H54 (cell line): ENCODE measurements at regions not wholly inside any gene's neighbourhood (a gene's known extent, or its start where the extent isn't known, plus 50 kb on each side); places are given as distances from the start of the nearest gene placed in this dataset.

ENCODE experiments used
- DNase-seq: peaks from one replicate; pipeline ENCODE4 v3.0.0; 2011; ENCODE audit warnings: low spot score, mixed read lengths; ENCODE audit not compliant: insufficient read length
- FAIRE-seq: peaks from 3 replicates; lab custom pipeline; 2011; peaks lifted over from hg19 to GRCh38; lab: Jason Lieb, UNC
- POLR2A ChIP-seq: IDR thresholded peaks from 2 replicates; pipeline ENCODE4 v1.6.1; 2011; ENCODE audit warnings: low read depth, mild to moderate bottlenecking, low read length

DNA sequence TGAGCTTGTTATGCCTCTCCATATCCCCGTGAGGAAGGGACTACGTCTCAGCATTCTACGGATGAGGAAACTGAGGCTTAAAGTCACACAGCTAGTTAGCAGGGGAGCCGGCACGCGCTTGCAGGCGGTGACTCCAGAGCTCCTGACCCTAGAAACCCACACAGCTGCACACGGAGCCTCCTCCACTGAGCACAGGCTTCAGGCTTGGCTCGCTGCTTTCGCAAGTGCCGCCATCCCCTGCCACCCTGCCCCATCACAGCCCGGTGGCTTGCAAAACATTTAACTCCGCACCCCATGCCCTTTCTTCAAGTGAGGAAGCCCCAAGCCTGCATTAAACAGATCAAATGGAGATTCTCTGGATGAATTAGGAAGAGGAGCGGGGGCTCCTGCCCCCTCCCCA, 138.3 kb downstream of the HSD17B3 start:
- FAIRE-seq, result no peak
- no peak for DNase-seq
- TF ChIP-seq POLR2A, result no peak

GRCh38 chr9:96163161-96163560, 138.8 kb downstream of the HSD17B3 start:
- no peak for DNase-seq
- FAIRE-seq, result no peak
- TF ChIP-seq POLR2A, result no peak

GRCh38 chr9:96161819-96162218, 140.2 kb downstream of the HSD17B3 start:
- no peak for FAIRE-seq

DNA sequence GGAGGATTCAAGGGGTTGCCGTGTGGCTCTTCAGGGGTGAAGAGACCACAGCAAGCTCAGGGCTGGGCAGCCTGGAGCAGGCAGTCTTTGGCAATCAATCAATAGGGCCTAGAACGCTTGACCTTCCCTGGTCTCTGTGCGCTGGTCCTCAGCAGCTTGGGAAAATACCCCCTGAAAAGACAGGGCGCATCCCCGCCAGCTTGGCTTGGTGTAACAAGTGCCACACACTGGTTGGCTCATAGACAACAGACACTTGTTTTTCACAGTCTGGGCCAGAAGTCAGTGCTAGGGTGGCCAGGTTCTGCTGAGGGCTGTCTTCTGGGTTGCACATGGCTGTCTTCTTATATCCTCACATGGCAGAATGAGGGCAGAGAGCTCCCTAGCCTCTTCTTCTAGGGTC, 141.1 kb downstream of the HSD17B3 start:
- DNase-seq (no peak), FAIRE-seq (no peak)
- TF ChIP-seq POLR2A, result no peak

More at GRCh38 chr9:96161819-96162218, 140.2 kb downstream of the HSD17B3 start:
- TF ChIP-seq POLR2A, result no peak
- DNase-seq, result no peak

GRCh38 chr9:96160168-96160567, 141.8 kb downstream of the HSD17B3 start:
- DNase-seq, result no peak
- no peak for FAIRE-seq
- TF ChIP-seq POLR2A, result no peak

- no peak for DNase-seq
- no peak for TF ChIP-seq POLR2A
- FAIRE-seq, result no peak
These were observed 142.4 kb downstream of the HSD17B3 start for GRCh38 chr9:96159596-96159995.

- FAIRE-seq (no peak), DNase-seq (no peak)
- no peak for TF ChIP-seq POLR2A
These were observed 142.9 kb downstream of the HSD17B3 start for GRCh38 chr9:96158909-96159575.

DNA sequence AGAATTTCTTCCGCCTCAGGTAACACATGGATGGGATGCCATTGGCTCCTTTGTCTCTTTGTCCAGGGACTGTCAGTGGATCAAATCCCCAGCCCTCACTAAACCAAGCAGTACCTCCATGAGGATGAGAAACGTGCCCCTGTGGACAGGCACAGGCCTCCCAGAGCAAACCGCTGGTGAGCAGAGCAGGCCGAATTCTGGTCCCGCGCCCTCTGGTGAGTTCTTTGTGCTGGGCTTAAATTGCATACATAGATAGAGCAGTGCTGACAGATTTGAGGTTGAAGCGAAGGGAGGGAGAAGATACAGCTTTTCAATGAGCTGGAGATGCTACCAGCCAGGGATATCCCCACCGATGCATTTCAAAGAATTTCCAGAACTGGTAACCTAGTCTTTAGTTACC, 143.8 kb downstream of the HSD17B3 start:
- DNase-seq (no peak), FAIRE-seq (no peak)
- no peak for TF ChIP-seq POLR2A

GRCh38 chr9:96157675-96158074, 144.3 kb downstream of the HSD17B3 start:
- DNase-seq (no peak), FAIRE-seq (no peak)
- TF ChIP-seq POLR2A, result no peak

- FAIRE-seq (no peak), DNase-seq (no peak)
- TF ChIP-seq POLR2A, result no peak
These were observed 145.6 kb downstream of the HSD17B3 start for GRCh38 chr9:96156171-96156974.

DNA sequence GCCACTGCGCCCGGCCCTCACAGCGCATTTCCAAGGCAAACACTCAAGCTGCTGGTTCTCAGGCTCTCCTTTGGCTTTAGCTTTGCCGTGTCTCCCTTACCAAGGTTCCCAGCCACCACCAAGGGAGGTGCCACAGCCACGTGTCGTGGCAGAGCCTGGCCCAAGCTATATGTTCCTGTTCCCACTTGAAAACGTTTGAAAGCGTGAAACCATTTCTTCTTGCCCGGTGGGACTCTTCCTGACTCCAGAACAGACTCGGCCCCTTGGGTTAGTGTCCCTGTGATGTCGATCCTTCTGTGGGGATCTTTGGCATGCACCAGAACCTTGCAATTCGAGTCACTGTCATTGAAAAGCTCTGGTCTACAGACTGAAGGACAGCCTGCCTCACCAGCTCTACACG, 147.9 kb downstream of the HSD17B3 start:
- DNase-seq, result no peak
- no peak for FAIRE-seq
- no peak for TF ChIP-seq POLR2A

DNA sequence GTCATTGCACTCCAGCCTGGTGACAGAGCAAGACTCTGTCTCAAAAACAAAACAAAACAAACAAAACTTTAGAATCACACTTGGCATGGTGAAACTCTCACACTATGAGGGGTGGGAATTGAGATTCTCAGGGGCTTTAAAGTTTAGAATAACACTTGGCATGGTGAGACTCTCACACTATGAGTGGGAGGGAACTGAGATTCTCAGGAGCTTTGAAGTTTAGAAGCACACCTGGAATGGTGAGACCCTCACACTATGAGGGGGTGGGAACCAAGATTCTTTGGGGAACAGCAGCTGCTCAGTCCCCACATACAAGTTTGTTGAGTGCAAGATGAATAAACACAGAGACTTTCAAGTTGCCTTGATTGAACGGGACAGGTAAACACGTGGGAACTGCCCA, 149.4 kb downstream of the HSD17B3 start:
- FAIRE-seq (no peak), DNase-seq (no peak)
- TF ChIP-seq POLR2A, result no peak

DNA sequence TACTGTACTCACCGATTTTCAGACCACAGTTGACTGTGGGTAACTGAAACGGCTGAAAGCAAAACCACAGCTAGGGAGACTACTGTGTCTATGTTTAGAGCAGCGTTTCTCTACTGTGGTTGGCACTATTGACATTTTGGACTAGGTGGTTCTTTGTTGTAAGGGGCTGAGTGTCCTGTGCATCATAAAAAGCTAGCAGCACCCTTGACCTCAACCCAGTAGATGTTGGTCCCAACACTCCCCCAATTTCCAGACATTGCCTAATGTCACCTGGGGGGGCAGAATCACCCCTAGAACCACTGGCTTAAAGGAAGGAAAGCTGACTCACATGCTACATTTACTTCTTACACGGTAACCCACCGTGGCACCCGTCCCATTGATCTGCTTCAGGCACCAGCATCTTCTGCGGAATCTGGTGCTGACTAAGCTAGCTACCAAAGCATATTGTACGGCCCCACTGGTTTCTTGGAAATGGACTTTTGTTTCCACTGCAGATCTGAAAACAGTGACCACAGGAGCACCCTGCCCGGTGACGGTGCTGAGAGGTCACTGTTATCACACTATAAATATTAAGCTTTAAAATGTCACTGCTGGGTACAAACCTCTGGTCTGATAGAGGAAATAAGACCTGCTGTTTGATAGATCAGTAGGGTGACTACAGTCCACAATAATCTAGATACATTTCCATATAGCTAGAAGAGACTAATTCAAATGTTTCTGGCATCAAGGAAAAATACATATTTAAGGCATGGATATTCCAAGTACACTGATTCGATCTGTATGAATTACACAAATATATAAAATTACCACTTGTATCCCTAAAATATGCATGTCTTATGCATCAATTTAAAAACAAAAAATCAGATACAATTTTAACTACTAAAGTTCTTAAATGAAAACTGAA, 151.4 kb downstream of the HSD17B3 start:
- TF ChIP-seq POLR2A, result no peak
- DNase-seq, result no peak
- FAIRE-seq, result no peak
